SK-N-SH (cell line): ENCODE measurements at regions not wholly inside any gene's neighbourhood (a gene's known extent, or its start where the extent isn't known, plus 50 kb on each side); places are given as distances from the start of the nearest gene placed in this dataset.

ENCODE experiments used
- CTCF ChIA-PET: fragments of 300-600, 350-600 bp; formaldehyde crosslinking; extraction: SDS; loops from one replicate; lab custom pipeline; 2021; lab: Yijun Ruan, JAX
- POLR2A ChIA-PET: fragments of 350-600 bp; sonication (Branson Sonifier 250); formaldehyde crosslinking; extraction: SDS; loops from one replicate; lab custom pipeline; 2020; ENCODE audit warnings: antibody characterized with exemption, inconsistent platforms; lab: Yijun Ruan, JAX
- DNase-seq: peaks from one replicate; pipeline ENCODE4 v3.0.0; 2012
- H2AFZ ChIP-seq: fragments of 200-600 bp; sonication (generic); 2 replicates; pipeline ENCODE4 v1.8.1; 2016; ENCODE audit warnings: antibody characterized with exemption, mild to moderate bottlenecking, low read depth
- H3F3A ChIP-seq: fragments of 200-600 bp; sonication (generic); replicated peaks from 2 replicates; pipeline ENCODE3; 2016; ENCODE audit warnings: antibody characterized with exemption, mild to moderate bottlenecking; ENCODE audit not compliant: insufficient read depth
- H3K27ac ChIP-seq, 2 experiments: fragments of 200-500 bp in 1 of 2; fragments of 200-600 bp in 1 of 2; sonication (Bioruptor generic) in 1 of 2; sonication (generic), shearing (Covaris generic) in 1 of 2; 2 replicates each; pipeline versions ENCODE4 v1.5.1 to v1.6.1; 2014 to 2016; ENCODE audit warnings: low read depth in 2 of 2, inconsistent platforms in 1 of 2, low read length in 1 of 2, mild to moderate bottlenecking in 1 of 2, mixed read lengths in 1 of 2
- H3K27me3 ChIP-seq: fragments of 200-600 bp; sonication (generic), shearing (Covaris generic); 2 replicates; pipeline ENCODE4 v1.6.1; 2016; ENCODE audit warnings: mixed run types; ENCODE audit not compliant: insufficient read depth
- H3K36me3 ChIP-seq, 2 experiments: fragments of 200-500 bp in 1 of 2; fragments of 200-600 bp in 1 of 2; sonication (Bioruptor generic) in 1 of 2; sonication (generic) in 1 of 2; replicated peaks in 1 of 2; 2 replicates each; pipeline versions ENCODE3 to v1.5.1; 2014 to 2016; ENCODE audit warnings: low read length in 1 of 2, mild to moderate bottlenecking in 1 of 2; ENCODE audit not compliant: insufficient read depth in 2 of 2, control insufficient read depth in 1 of 2
- H3K4me1 ChIP-seq, 2 experiments: fragments of 200-500 bp in 1 of 2; fragments of 200-600 bp in 1 of 2; sonication (Bioruptor generic) in 1 of 2; sonication (generic), shearing (Covaris generic) in 1 of 2; 2 replicates each; pipeline versions ENCODE4 v1.5.1 to v1.6.1; 2014 to 2016; ENCODE audit warnings: low read depth in 1 of 2, low read length in 1 of 2, mixed run types in 1 of 2; ENCODE audit not compliant: insufficient read depth in 2 of 2, control insufficient read depth in 1 of 2
- H3K4me2 ChIP-seq: fragments of 200-600 bp; sonication (generic), shearing (Covaris generic); 2 replicates; pipeline ENCODE4 v1.6.1; 2017; ENCODE audit warnings: mixed run types
- H3K4me3 ChIP-seq, 2 experiments: fragments of 200-500 bp in 1 of 2; fragments of 200-600 bp in 1 of 2; sonication (Bioruptor generic) in 1 of 2; sonication (generic), shearing (Covaris generic) in 1 of 2; 2 replicates each; pipeline versions ENCODE4 v1.5.1 to v1.8.1; 2014 to 2016; ENCODE audit warnings: low read depth in 2 of 2, inconsistent platforms in 1 of 2, low read length in 1 of 2, mild to moderate bottlenecking in 1 of 2, mixed read lengths in 1 of 2, moderate library complexity in 1 of 2
- H3K79me2 ChIP-seq: fragments of 200-600 bp; sonication (generic); 2 replicates; pipeline ENCODE4 v1.8.1; 2017; ENCODE audit warnings: mild to moderate bottlenecking; ENCODE audit not compliant: insufficient read depth
- H3K9ac ChIP-seq: fragments of 200-600 bp; sonication (generic); 2 replicates; pipeline ENCODE4 v1.6.1; 2017; ENCODE audit warnings: mixed run types
- H3K9me2 ChIP-seq: fragments of 200-600 bp; sonication (generic); 2 replicates; pipeline ENCODE4 v1.6.1; 2017; ENCODE audit warnings: mixed run types
- H3K9me3 ChIP-seq: fragments of 200-600 bp; sonication (generic); 2 replicates; pipeline ENCODE4 v1.6.1; 2017; ENCODE audit warnings: mixed run types, mild to moderate bottlenecking, moderate library complexity
- H4K20me1 ChIP-seq: fragments of 200-600 bp; sonication (generic); 2 replicates; pipeline ENCODE4 v1.6.1; 2017; ENCODE audit warnings: mild to moderate bottlenecking, mixed run types; ENCODE audit not compliant: insufficient read depth
- CHD2 ChIP-seq: fragments of 150-350 bp; IDR thresholded peaks from 2 replicates; pipeline ENCODE4 v1.6.1; 2018; ENCODE audit warnings: low read length; ENCODE audit not compliant: partially characterized antibody
- EP300 ChIP-seq, 2 experiments: IDR thresholded peaks; 2 replicates each; pipeline versions ENCODE4 v1.4.0 to v1.6.1; 2012; ENCODE audit warnings: borderline replicate concordance in 1 of 2, low read depth in 1 of 2, low read length in 1 of 2
- FOSL2 ChIP-seq: IDR thresholded peaks from 2 replicates; pipeline ENCODE4 v1.4.0; 2012; ENCODE audit warnings: low read depth, mild to moderate bottlenecking, moderate library complexity, borderline replicate concordance
- GATA2 ChIP-seq: sonication (generic); formaldehyde crosslinking; IDR thresholded peaks from 2 replicates; pipeline ENCODE4 v1.5.0; 2020; ENCODE audit warnings: mild to moderate bottlenecking, missing genetic modification reagents
- NFIC ChIP-seq: IDR thresholded peaks from 2 replicates; pipeline ENCODE4 v1.4.0; 2012; ENCODE audit warnings: borderline replicate concordance
- NRF1 ChIP-seq: IDR thresholded peaks from 2 replicates; pipeline ENCODE4 v1.6.1; 2012; ENCODE audit warnings: low read depth, mild to moderate bottlenecking, low read length
- POLR2AphosphoS5 ChIP-seq: IDR thresholded peaks from 2 replicates; pipeline ENCODE4 v1.6.1; 2012; ENCODE audit warnings: low read depth, low read length
- RAD21 ChIP-seq: IDR thresholded peaks from 2 replicates; pipeline ENCODE4 v1.6.1; 2012; ENCODE audit warnings: mild to moderate bottlenecking, low read length
- RFX5 ChIP-seq: IDR thresholded peaks from 2 replicates; pipeline ENCODE4 v1.6.1; 2012; ENCODE audit warnings: mild to moderate bottlenecking, improper control_type of control experiment, low read length
- RXRA ChIP-seq: IDR thresholded peaks from 2 replicates; pipeline ENCODE4 v1.4.0; 2012; ENCODE audit warnings: low read depth, mild to moderate bottlenecking, borderline replicate concordance
- SMC3 ChIP-seq: IDR thresholded peaks from 2 replicates; pipeline ENCODE4 v1.6.1; 2012; ENCODE audit warnings: low read depth, low read length, improper control_type of control experiment
- TCF12 ChIP-seq: IDR thresholded peaks from 2 replicates; pipeline ENCODE4 v1.4.0; 2012
- WGBS: methylation state at CpG from one replicate; pipeline ENCODE4 v1.1.6; 2017; ENCODE audit warnings: low lambda C conversion rate; 5-methylcytosine and 5-hydroxymethylcytosine counted together
- TF ChIP-seq, protein P1 (sequence below): IDR thresholded peaks from 2 replicates; pipeline ENCODE4; 2012
- TF ChIP-seq, protein P2 (sequence below): fragments of 150-350 bp; IDR thresholded peaks from 2 replicates; pipeline ENCODE4 v1.6.1; 2017; ENCODE audit warnings: antibody characterized with exemption, low read length, low read depth, borderline replicate concordance

DNA sequence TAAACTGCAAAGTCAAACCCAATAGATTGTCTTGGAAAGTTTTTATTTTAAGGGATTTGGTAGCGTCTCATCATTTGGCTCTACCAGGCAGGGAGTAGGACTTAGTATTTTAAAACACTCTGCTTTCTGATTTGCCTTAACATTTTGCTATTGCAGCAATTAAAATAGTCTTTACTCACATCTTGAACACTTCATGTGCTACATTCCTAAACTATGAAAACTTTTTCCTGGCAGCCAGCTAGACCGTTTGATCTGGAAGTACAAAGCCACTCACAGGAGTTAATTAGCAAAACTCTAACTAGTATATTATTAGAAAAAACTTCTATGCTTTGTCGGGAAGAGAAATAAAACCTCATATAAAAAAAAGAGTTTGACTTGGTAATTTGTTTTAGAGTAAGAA, 111.4 kb downstream of the TFPI2 start:
- H2AFZ ChIP-seq, result no peak overlapping the region
- H3K36me3 ChIP-seq, result peaks cover 0 to 4% of the 10 kb centered on the region in 2 experiments
- H3K4me2 ChIP-seq, result no peak overlapping the region
- H3K9ac ChIP-seq, result no peak overlapping the region
- DNase-seq, result no peak
- no peaks in the 10 kb centered on the region for H3K9me3 ChIP-seq
- H3K4me3 ChIP-seq, result no peak overlapping the region
- H3K27me3 ChIP-seq, result no peaks in the 10 kb centered on the region
- no peaks in the 10 kb centered on the region for H3K79me2 ChIP-seq
- WGBS, result 70% methylated on average over 3 of the region's 3 CpGs
- no peaks in the 10 kb centered on the region for H3F3A ChIP-seq
- H3K4me1 ChIP-seq, result no peaks in the 10 kb centered on the region
- CTCF ChIA-PET, result no interaction called here
- TF ChIP-seq RAD21 (no peak), CHD2 (no peak), RXRA (no peak)
- H3K27ac ChIP-seq, result no peak overlapping the region
- POLR2A ChIA-PET, result no interaction called here
- H3K9me2 ChIP-seq, result no peaks in the 10 kb centered on the region; the same call in 1 of the 2 replicates
- H4K20me1 ChIP-seq, result no peaks in the 10 kb centered on the region

DNA sequence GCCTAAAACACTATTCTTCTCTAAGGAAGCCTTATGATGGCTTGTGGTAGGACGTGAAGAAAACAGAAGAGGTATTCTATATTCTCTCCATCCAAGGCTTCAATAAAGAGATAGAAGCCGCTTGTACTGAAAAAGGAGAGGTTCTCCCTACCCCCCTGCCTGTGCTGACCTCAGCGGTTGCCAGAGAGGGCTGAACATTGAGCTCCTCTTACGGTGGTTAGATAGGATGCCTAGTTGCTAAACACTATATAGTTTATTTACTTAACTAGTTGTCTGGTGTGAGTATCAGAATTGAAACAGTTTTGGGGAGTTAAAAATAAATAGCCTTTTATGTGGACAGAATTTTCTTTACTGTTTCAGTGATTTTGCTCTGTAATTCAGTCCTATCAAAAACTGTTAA, 112.2 kb downstream of the TFPI2 start:
- TF ChIP-seq FOSL2 (no peak), GATA2 (CRISPR knock-in tag) (no peak), NRF1 (no peak), SMC3 (no peak), RFX5 (no peak), POLR2AphosphoS5 (no peak), EP300 (IDR thresholded peaks at IDR 0.05; ENCODE audit: borderline replicate concordance in 1 of 2, low read depth in 1 of 2, low read length in 1 of 2) (no peak), TCF12 (no peak), NFIC (no peak)
- TF ChIP-seq, protein P1, sequence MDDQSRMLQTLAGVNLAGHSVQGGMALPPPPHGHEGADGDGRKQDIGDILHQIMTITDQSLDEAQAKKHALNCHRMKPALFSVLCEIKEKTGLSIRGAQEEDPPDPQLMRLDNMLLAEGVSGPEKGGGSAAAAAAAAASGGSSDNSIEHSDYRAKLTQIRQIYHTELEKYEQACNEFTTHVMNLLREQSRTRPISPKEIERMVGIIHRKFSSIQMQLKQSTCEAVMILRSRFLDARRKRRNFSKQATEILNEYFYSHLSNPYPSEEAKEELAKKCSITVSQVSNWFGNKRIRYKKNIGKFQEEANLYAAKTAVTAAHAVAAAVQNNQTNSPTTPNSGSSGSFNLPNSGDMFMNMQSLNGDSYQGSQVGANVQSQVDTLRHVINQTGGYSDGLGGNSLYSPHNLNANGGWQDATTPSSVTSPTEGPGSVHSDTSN, result no peak
- TF ChIP-seq, protein P2, sequence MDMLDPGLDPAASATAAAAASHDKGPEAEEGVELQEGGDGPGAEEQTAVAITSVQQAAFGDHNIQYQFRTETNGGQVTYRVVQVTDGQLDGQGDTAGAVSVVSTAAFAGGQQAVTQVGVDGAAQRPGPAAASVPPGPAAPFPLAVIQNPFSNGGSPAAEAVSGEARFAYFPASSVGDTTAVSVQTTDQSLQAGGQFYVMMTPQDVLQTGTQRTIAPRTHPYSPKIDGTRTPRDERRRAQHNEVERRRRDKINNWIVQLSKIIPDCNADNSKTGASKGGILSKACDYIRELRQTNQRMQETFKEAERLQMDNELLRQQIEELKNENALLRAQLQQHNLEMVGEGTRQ, result no peak
- POLR2A ChIA-PET, result no interaction called here
- no peak overlapping the region for H2AFZ ChIP-seq
- H3F3A ChIP-seq, result no peaks in the 10 kb centered on the region
- H3K36me3 ChIP-seq, result peaks cover 0 to 4% of the 10 kb centered on the region in 2 experiments
- no peaks in the 10 kb centered on the region for H3K4me1 ChIP-seq
- H3K9me2 ChIP-seq, result no peaks in the 10 kb centered on the region; the same call in 1 of the 2 replicates
- H3K27me3 ChIP-seq, result no peaks in the 10 kb centered on the region
- no peaks in the 10 kb centered on the region for H3K9me3 ChIP-seq
- 75% methylated on average over 4 of the region's 4 CpGs for WGBS
- no peak overlapping the region for H3K27ac ChIP-seq
- no peaks in the 10 kb centered on the region for H3K79me2 ChIP-seq
- no peaks in the 10 kb centered on the region for H4K20me1 ChIP-seq
- no peak overlapping the region for H3K4me2 ChIP-seq
- CTCF ChIA-PET, result interaction anchor here (1.8 kb wide), 1 partner anchor 11 kb away, joined by 4 read pairs; no protein-coding TSS in a partner anchor
- no peak for DNase-seq
- no peak overlapping the region for H3K4me3 ChIP-seq
- H3K9ac ChIP-seq, result no peak overlapping the region
